H7 (cell line): ENCODE measurements at regions not wholly inside any gene's neighbourhood (a gene's known extent, or its start where the extent isn't known, plus 50 kb on each side); places are given as distances from the start of the nearest gene placed in this dataset.

Source experiments
- DNase-seq: peaks from one replicate; pipeline ENCODE4 v3.0.0; 2012
- H3K27me3 ChIP-seq: 2 replicates; pipeline ENCODE4 v1.6.0; 2011; ENCODE audit warnings: mild to moderate bottlenecking, low read length; ENCODE audit not compliant: control insufficient read depth, insufficient read depth
- H3K36me3 ChIP-seq: replicated peaks from 2 replicates; pipeline ENCODE4 v1.5.1; 2011; ENCODE audit warnings: low read length; ENCODE audit not compliant: control insufficient read depth, insufficient read depth
- H3K4me3 ChIP-seq: 2 replicates; pipeline ENCODE4 v1.5.1; 2011; ENCODE audit warnings: low read depth, mild to moderate bottlenecking, control low read depth, low read length, moderate library complexity; ENCODE audit not compliant: insufficient read depth

- no peak for DNase-seq
- H3K4me3 ChIP-seq: no peak overlapping the region
Measured at GRCh38 chr10:88101666-88102065, 238.2 kb downstream of the PTEN start.

GRCh38 chr10:88103576-88103975 is 240.2 kb downstream of the PTEN start:
- no peak overlapping the region for H3K4me3 ChIP-seq
- H3K36me3 ChIP-seq: no peaks in the 10 kb centered on the region
- H3K27me3 ChIP-seq: no peaks in the 10 kb centered on the region
- no peak for DNase-seq

More at GRCh38 chr10:88101666-88102065, 238.2 kb downstream of the PTEN start:
- Histone ChIP-seq H3K36me3 (no peaks in the 10 kb centered on the region), H3K27me3 (no peaks in the 10 kb centered on the region)

- H3K4me3 ChIP-seq: no peak overlapping the region
- H3K27me3 ChIP-seq: no peaks in the 10 kb centered on the region
- no peak for DNase-seq
- no peaks in the 10 kb centered on the region for H3K36me3 ChIP-seq
Measured at GRCh38 chr10:88104223-88104622, 240.8 kb downstream of the PTEN start.

- Histone ChIP-seq H3K36me3 (no peaks in the 10 kb centered on the region), H3K27me3 (no peaks in the 10 kb centered on the region), H3K4me3 (no peak overlapping the region)
- DNase-seq: no peak
Measured at GRCh38 chr10:88106366-88106765, 242.9 kb downstream of the PTEN start.

- Histone ChIP-seq H3K27me3 (no peaks in the 10 kb centered on the region), H3K36me3 (no peaks in the 10 kb centered on the region), H3K4me3 (no peak overlapping the region)
- no peak for DNase-seq
Measured at GRCh38 chr10:88107296-88108097, 244.1 kb downstream of the PTEN start.

- H3K36me3 ChIP-seq: no peaks in the 10 kb centered on the region
- H3K4me3 ChIP-seq: no peak overlapping the region
Measured at GRCh38 chr10:88108115-88108610, 244.7 kb downstream of the PTEN start.

GRCh38 chr10:88110355-88110754 is 246.9 kb downstream of the PTEN start:
- Histone ChIP-seq H3K27me3 (no peaks in the 10 kb centered on the region), H3K4me3 (no peak overlapping the region), H3K36me3 (no peaks in the 10 kb centered on the region)
- no peak for DNase-seq

More at GRCh38 chr10:88108115-88108610, 244.7 kb downstream of the PTEN start:
- no peak for DNase-seq
- no peaks in the 10 kb centered on the region for H3K27me3 ChIP-seq

GRCh38 chr10:88110822-88111221 is 247.4 kb downstream of the PTEN start:
- DNase-seq: no peak
- H3K4me3 ChIP-seq: no peak overlapping the region
- H3K27me3 ChIP-seq: no peaks in the 10 kb centered on the region
- H3K36me3 ChIP-seq: no peaks in the 10 kb centered on the region

- no peak for DNase-seq
- no peaks in the 10 kb centered on the region for H3K36me3 ChIP-seq
- no peak overlapping the region for H3K4me3 ChIP-seq
- H3K27me3 ChIP-seq: no peaks in the 10 kb centered on the region
Measured at GRCh38 chr10:88111294-88111693, 247.9 kb downstream of the PTEN start.

- Histone ChIP-seq H3K4me3 (no peak overlapping the region), H3K27me3 (no peaks in the 10 kb centered on the region), H3K36me3 (no peaks in the 10 kb centered on the region)
- no peak for DNase-seq
Measured at GRCh38 chr10:88113232-88113631, 249.8 kb downstream of the PTEN start.

- Histone ChIP-seq H3K27me3 (no peaks in the 10 kb centered on the region), H3K36me3 (no peaks in the 10 kb centered on the region), H3K4me3 (no peak overlapping the region)
- no peak for DNase-seq
Measured at GRCh38 chr10:88113657-88114272, 250.3 kb downstream of the PTEN start.

GRCh38 chr10:88114368-88114767 is 250.9 kb downstream of the PTEN start:
- H3K36me3 ChIP-seq: no peaks in the 10 kb centered on the region
- H3K27me3 ChIP-seq: no peaks in the 10 kb centered on the region
- H3K4me3 ChIP-seq: no peak overlapping the region
- peak; percentile 49 for DNase-seq

GRCh38 chr10:88115407-88115806 is 252.0 kb downstream of the PTEN start:
- no peak for DNase-seq
- Histone ChIP-seq H3K36me3 (no peaks in the 10 kb centered on the region), H3K27me3 (no peaks in the 10 kb centered on the region), H3K4me3 (no peak overlapping the region)

GRCh38 chr10:88115968-88116367 is 252.5 kb downstream of the PTEN start:
- Histone ChIP-seq H3K36me3 (no peaks in the 10 kb centered on the region), H3K27me3 (no peaks in the 10 kb centered on the region), H3K4me3 (no peak overlapping the region)
- no peak for DNase-seq

- Histone ChIP-seq H3K36me3 (no peaks in the 10 kb centered on the region), H3K27me3 (no peaks in the 10 kb centered on the region), H3K4me3 (no peak overlapping the region)
- no peak for DNase-seq
Measured at GRCh38 chr10:88116481-88116880, 253.1 kb downstream of the PTEN start.
